22Rv1 (cell line): ENCODE measurements at regions not wholly inside any gene's neighbourhood (a gene's known extent, or its start where the extent isn't known, plus 50 kb on each side); places are given as distances from the start of the nearest gene placed in this dataset.

ENCODE experiments used
- ZFX ChIP-seq: fragments of 450-650 bp; IDR thresholded peaks from 2 replicates; pipeline ENCODE4 v1.6.1; 2017; ENCODE audit warnings: antibody characterized with exemption, borderline replicate concordance
- TF ChIP-seq, protein P1 (sequence below): fragments of 450-650 bp; IDR thresholded peaks from 2 replicates; pipeline ENCODE4 v1.5.1; 2017; ENCODE audit warnings: mild to moderate bottlenecking

DNA sequence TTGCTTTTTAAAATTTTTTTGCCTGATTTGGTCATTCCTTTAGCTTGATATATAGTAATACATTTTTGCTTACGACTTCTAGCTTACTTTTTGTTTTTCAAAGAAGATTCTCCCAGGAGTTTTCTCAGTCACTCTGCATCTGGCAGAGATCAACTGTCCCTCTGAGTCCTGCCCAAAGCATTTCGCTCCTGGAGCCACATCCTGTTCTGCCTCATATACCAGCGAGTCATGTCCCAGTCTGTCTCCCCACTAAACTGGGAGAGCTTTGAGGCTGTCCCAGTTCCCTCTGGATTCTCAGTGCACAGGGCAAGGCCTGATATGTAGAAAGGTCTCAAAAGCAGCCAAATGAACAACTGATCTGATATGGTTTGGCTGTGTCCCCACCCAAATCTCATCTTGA, 326.3 kb downstream of the ARRDC4 start:
- TF ChIP-seq, protein P1, sequence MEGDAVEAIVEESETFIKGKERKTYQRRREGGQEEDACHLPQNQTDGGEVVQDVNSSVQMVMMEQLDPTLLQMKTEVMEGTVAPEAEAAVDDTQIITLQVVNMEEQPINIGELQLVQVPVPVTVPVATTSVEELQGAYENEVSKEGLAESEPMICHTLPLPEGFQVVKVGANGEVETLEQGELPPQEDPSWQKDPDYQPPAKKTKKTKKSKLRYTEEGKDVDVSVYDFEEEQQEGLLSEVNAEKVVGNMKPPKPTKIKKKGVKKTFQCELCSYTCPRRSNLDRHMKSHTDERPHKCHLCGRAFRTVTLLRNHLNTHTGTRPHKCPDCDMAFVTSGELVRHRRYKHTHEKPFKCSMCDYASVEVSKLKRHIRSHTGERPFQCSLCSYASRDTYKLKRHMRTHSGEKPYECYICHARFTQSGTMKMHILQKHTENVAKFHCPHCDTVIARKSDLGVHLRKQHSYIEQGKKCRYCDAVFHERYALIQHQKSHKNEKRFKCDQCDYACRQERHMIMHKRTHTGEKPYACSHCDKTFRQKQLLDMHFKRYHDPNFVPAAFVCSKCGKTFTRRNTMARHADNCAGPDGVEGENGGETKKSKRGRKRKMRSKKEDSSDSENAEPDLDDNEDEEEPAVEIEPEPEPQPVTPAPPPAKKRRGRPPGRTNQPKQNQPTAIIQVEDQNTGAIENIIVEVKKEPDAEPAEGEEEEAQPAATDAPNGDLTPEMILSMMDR = no peak
- TF ChIP-seq ZFX = no peak
